PC-3 (cell line): ENCODE measurements at regions not wholly inside any gene's neighbourhood (a gene's known extent, or its start where the extent isn't known, plus 50 kb on each side); places are given as distances from the start of the nearest gene placed in this dataset.

ENCODE experiments used
- CTCF ChIP-seq: fragments of 300-600 bp; sonication (generic); conservative IDR thresholded peaks from 2 replicates; pipeline ENCODE4 v1.5.1; 2017; ENCODE audit warnings: antibody characterized with exemption, low read depth, mild to moderate bottlenecking, low read length
- EZH2 ChIP-seq: fragments of 300-600 bp; sonication (generic); IDR thresholded peaks from one replicate; pipeline ENCODE4 v1.6.1; 2017; ENCODE audit warnings: antibody characterized with exemption, mild to moderate bottlenecking, low read length; ENCODE audit not compliant: unreplicated experiment
- EZH2phosphoT487 ChIP-seq: fragments of 300-600 bp; sonication (generic); IDR thresholded peaks from 2 replicates; pipeline ENCODE4 v1.6.1; 2018; ENCODE audit warnings: mild to moderate bottlenecking, antibody characterized with exemption, low read length, borderline replicate concordance

GRCh38 chr2:188789951-188790350 is 184.2 kb upstream of the COL3A1 start:
- TF ChIP-seq CTCF (no peak), EZH2 (no peak), EZH2phosphoT487 (no peak)
